Keratinocyte (primary cell): ENCODE measurements at regions not wholly inside any gene's neighbourhood (a gene's known extent, or its start where the extent isn't known, plus 50 kb on each side); places are given as distances from the start of the nearest gene placed in this dataset.
A peak's percentile ranks its signal among the peaks of the same experiment; 100 is the strongest.

ENCODE experiments used
- DNase-seq: peaks from one replicate; pipeline ENCODE4 v3.0.0-alpha.2; 2011; ENCODE audit warnings: low read depth, missing footprints, low spot score
- FAIRE-seq: peaks from 2 replicates; lab custom pipeline; 2011; peaks lifted over from hg19 to GRCh38; lab: Jason Lieb, UNC
- H2AFZ ChIP-seq: 2 replicates; pipeline ENCODE4 v1.6.0; 2012; ENCODE audit warnings: low read length, control low read depth, inconsistent platforms; ENCODE audit not compliant: control insufficient read depth
- H3K27ac ChIP-seq: 2 replicates; pipeline ENCODE4 v1.5.1; 2011; ENCODE audit warnings: low read length; ENCODE audit not compliant: control insufficient read depth, insufficient read depth
- H3K27me3 ChIP-seq: 3 replicates; pipeline ENCODE4 v1.6.0; 2011; ENCODE audit warnings: low read length; ENCODE audit not compliant: control insufficient read depth, insufficient read depth; ENCODE audit errors: extremely low read depth
- H3K36me3 ChIP-seq, 2 experiments: 2 replicates in 1 of 2; 3 replicates in 1 of 2; pipeline ENCODE4 v1.5.1; 2011; ENCODE audit warnings: low read length in 2 of 2, mild to moderate bottlenecking in 1 of 2; ENCODE audit not compliant: control insufficient read depth in 2 of 2, insufficient read depth in 2 of 2; ENCODE audit errors: extremely low read depth in 1 of 2
- H3K4me1 ChIP-seq: 3 replicates; pipeline ENCODE4 v1.5.1; 2011; ENCODE audit warnings: low read length; ENCODE audit not compliant: control insufficient read depth, insufficient read depth; ENCODE audit errors: extremely low read depth
- H3K4me2 ChIP-seq: 3 replicates; pipeline ENCODE4 v1.6.0; 2011; ENCODE audit warnings: low read depth, low read length; ENCODE audit not compliant: control insufficient read depth, insufficient read depth; ENCODE audit errors: extremely low read depth
- H3K4me3 ChIP-seq, 3 experiments: fragments of 200-600 bp in 1 of 3; sonication (generic) in 1 of 3; 2 replicates in 2 of 3; 3 replicates in 1 of 3; pipeline ENCODE4 v1.5.1; 2011 to 2016; ENCODE audit warnings: low read length in 3 of 3, mild to moderate bottlenecking in 3 of 3, control low read depth in 2 of 3, inconsistent platforms in 1 of 3, low read depth in 1 of 3, mixed read lengths in 1 of 3, mixed run types in 1 of 3, moderate library complexity in 1 of 3; ENCODE audit not compliant: control insufficient read depth in 2 of 3, insufficient read depth in 2 of 3; ENCODE audit errors: extremely low read depth in 1 of 3
- H3K79me2 ChIP-seq: 2 replicates; pipeline ENCODE4 v1.6.0; 2012; ENCODE audit warnings: low read length; ENCODE audit not compliant: control insufficient read depth, insufficient read depth
- H3K9ac ChIP-seq: 3 replicates; pipeline ENCODE4 v1.6.0; 2011; ENCODE audit warnings: low read length; ENCODE audit not compliant: control insufficient read depth, insufficient read depth; ENCODE audit errors: extremely low read depth
- H3K9me1 ChIP-seq: 3 replicates; pipeline ENCODE4 v1.6.0; 2011; ENCODE audit warnings: low read length; ENCODE audit not compliant: control insufficient read depth, insufficient read depth; ENCODE audit errors: extremely low read depth
- H3K9me3 ChIP-seq: 2 replicates; pipeline ENCODE4 v1.5.1; 2012; ENCODE audit warnings: low read depth, low read length; ENCODE audit not compliant: control insufficient read depth
- H4K20me1 ChIP-seq: 3 replicates; pipeline ENCODE4 v1.6.0; 2011; ENCODE audit warnings: low read length; ENCODE audit not compliant: control insufficient read depth, insufficient read depth; ENCODE audit errors: extremely low read depth
- CTCF ChIP-seq, 3 experiments: IDR thresholded peaks in 1 of 3; conservative IDR thresholded peaks in 1 of 3; optimal IDR thresholded peaks in 1 of 3; 2 replicates in 2 of 3; 3 replicates in 1 of 3; pipeline versions ENCODE3 to v1.5.1; 2011; ENCODE audit warnings: low read length in 3 of 3, mild to moderate bottlenecking in 3 of 3, moderate library complexity in 2 of 3, control low read depth in 1 of 3, inconsistent platforms in 1 of 3; ENCODE audit not compliant: insufficient read depth in 2 of 3; ENCODE audit errors: extremely low read depth in 1 of 3
- EZH2 ChIP-seq: IDR thresholded peaks from one replicate; pipeline ENCODE4 v1.6.1; 2012; ENCODE audit warnings: inconsistent platforms, mild to moderate bottlenecking, low read length, moderate library complexity
- dilution Hi-C: fragments of 300-500 bp; cut with MboI; formaldehyde crosslinking; loops from one replicate; pipeline ENCODE4 v1.7.0; 2020; ENCODE audit warnings: low sequenced_read_pairs; ENCODE audit not compliant: extremely low pct_ligation_motif_present

DNA sequence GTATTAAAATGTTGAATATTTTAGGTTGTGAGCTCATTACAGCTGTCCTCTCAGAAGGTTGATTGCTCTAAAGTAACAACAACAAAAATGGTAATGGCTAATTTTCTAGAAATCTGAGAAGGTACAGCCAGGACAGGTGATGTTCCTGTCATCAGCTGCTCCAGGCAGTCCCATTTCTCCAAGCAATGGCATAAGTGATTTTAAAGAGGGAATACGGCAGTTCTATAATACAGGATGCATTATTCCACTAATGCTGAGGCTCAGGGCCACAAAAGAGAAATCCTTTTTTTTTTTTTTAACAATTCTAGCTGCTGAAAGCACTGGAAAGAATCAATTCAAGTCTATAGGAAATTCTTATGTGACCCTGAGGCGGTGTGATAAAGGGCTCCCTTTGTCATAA, 199.9 kb downstream of the PMAIP1 start:
- no peak overlapping the region for H2AFZ ChIP-seq
- no peak overlapping the region for H3K4me2 ChIP-seq
- no peaks in the 10 kb centered on the region for H3K79me2 ChIP-seq
- H3K27ac ChIP-seq = no peak overlapping the region
- TF ChIP-seq EZH2 (no peak), CTCF (optimal IDR thresholded peaks at IDR 0.05 in 1 of 3, IDR thresholded peaks at IDR 0.05 in 1 of 3, conservative IDR thresholded peaks at IDR 0.05 in 1 of 3; ENCODE audit: extremely low read depth in 1 of 3, insufficient read depth in 2 of 3, low read length in 3 of 3) (no peak)
- dilution Hi-C loops = no loop called here
- FAIRE-seq (no peak), DNase-seq (no peak)
- H3K9me1 ChIP-seq = no peaks in the 10 kb centered on the region
- no peak overlapping the region for H3K4me3 ChIP-seq
- no peaks in the 10 kb centered on the region for H3K36me3 ChIP-seq
- no peaks in the 10 kb centered on the region for H3K27me3 ChIP-seq
- H3K9ac ChIP-seq = no peak overlapping the region
- no peaks in the 10 kb centered on the region for H3K4me1 ChIP-seq
- H3K9me3 ChIP-seq = no peaks in the 10 kb centered on the region
- H4K20me1 ChIP-seq = no peaks in the 10 kb centered on the region

DNA sequence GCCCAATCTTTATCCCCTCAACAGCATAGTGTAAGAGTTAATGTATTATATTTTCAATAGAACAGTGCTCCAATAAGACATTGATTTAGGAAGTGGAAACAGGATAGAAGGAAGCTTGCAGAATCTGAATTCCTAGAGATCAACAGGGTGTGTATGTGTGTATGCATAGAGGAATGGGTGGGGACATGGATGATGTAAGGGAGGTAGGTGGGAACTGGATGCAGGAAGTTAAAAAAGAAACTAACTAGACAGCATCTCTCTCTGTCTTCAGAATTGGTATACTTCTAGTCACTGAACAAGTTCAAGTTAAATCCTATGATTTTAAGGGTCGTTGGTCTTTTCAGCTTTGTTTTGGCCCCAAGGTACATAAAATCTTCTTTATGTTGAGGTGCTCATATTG, 196.6 kb downstream of the PMAIP1 start:
- Histone ChIP-seq H3K4me1 (no peaks in the 10 kb centered on the region), H4K20me1 (no peaks in the 10 kb centered on the region), H3K27ac (no peak overlapping the region), H3K9ac (no peak overlapping the region), H2AFZ (peak overlapping the region; percentile 41), H3K79me2 (no peaks in the 10 kb centered on the region), H3K9me3 (no peaks in the 10 kb centered on the region), H3K9me1 (no peaks in the 10 kb centered on the region), H3K27me3 (no peaks in the 10 kb centered on the region), H3K4me2 (no peak overlapping the region), H3K4me3 (no peak overlapping the region), H3K36me3 (no peaks in the 10 kb centered on the region)
- DNase-seq (no peak), FAIRE-seq (no peak)
- no peak for TF ChIP-seq EZH2
- no peak for TF ChIP-seq CTCF (optimal IDR thresholded peaks at IDR 0.05 in 1 of 3, IDR thresholded peaks at IDR 0.05 in 1 of 3, conservative IDR thresholded peaks at IDR 0.05 in 1 of 3; ENCODE audit: extremely low read depth in 1 of 3, insufficient read depth in 2 of 3, low read length in 3 of 3)
- dilution Hi-C loops = no loop called here
